ENCODE measurements at regions not wholly inside any gene's neighbourhood (a gene's known extent, or its start where the extent isn't known, plus 50 kb on each side); places are given as distances from the start of the nearest gene placed in this dataset.

GRCh38 chr5:167644619-167645018, 646.8 kb upstream of the WWC1 start:
- Histone ChIP-seq H3K27ac (ENCODE audit: low read depth, low read length) (no peak overlapping the region), H3K9me3 (ENCODE audit: control insufficient read depth, low read length) (no peaks in the 10 kb centered on the region), H3K4me3 (ENCODE audit: low read length) (no peak overlapping the region), H3K9ac (ENCODE audit: extremely low read depth, low read length, poor library complexity, severe bottlenecking) (no peak overlapping the region), H3K4me1 (ENCODE audit: control insufficient read depth, insufficient read depth, low read length) (no peaks in the 10 kb centered on the region), H3K27me3 (ENCODE audit: control insufficient read depth, insufficient read depth, low read length, poor library complexity, severe bottlenecking) (no peaks in the 10 kb centered on the region), H3K36me3 (ENCODE audit: control insufficient read depth, insufficient read depth, low read length) (no peaks in the 10 kb centered on the region)
- WGBS, 2 experiments (ENCODE audit: insufficient coverage in 1 of 2, insufficient read length in 1 of 2): 90% methylated on average over 2 of the region's 2 CpGs; no CpG with 5 or more reads in 1 of the 2 experiments
- H3K27me3 Mint-ChIP-seq (ENCODE audit: insufficient read depth): no peaks in the 10 kb centered on the region
- no peaks in the 10 kb centered on the region for H3K9me3 Mint-ChIP-seq
- TF ChIP-seq CTCF (conservative IDR thresholded peaks at IDR 0.05): no peak
- no peak for DNase-seq
- no peak overlapping the region for H3K27ac Mint-ChIP-seq
- H3K36me3 Mint-ChIP-seq (ENCODE audit: low read depth): no peaks in the 10 kb centered on the region
- no peak overlapping the region for H3K4me3 Mint-ChIP-seq
- H3K4me1 Mint-ChIP-seq: peaks cover 17% of the 10 kb centered on the region

DNA sequence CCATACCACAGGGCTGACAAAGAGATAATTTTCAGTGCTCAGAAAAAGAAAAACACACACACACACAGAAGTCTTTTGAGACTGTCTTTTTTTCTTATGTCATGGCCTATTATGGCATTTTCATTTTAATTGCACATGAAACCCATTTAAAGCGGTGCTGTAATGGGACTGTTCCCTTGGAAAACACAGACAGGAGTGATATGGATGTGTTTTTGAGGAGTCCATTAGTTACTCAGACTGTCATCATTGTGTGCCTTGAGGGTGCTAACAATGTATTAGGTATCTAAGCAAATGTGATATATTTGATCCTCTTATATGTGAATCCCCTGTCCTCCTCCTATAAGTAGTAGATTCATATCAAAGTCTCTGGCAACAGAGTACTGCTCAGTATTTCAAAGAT, 642.0 kb upstream of the WWC1 start:
- no peak overlapping the region for H3K9ac ChIP-seq (ENCODE audit: extremely low read depth, low read length, poor library complexity, severe bottlenecking)
- no peaks in the 10 kb centered on the region for H3K36me3 ChIP-seq (ENCODE audit: control insufficient read depth, insufficient read depth, low read length)
- no peaks in the 10 kb centered on the region for H3K9me3 Mint-ChIP-seq
- no peaks in the 10 kb centered on the region for H3K9me3 ChIP-seq (ENCODE audit: control insufficient read depth, low read length)
- H3K27ac Mint-ChIP-seq: no peak overlapping the region
- no peaks in the 10 kb centered on the region for H3K36me3 Mint-ChIP-seq (ENCODE audit: low read depth)
- H3K4me3 Mint-ChIP-seq: no peak overlapping the region
- no peak for TF ChIP-seq CTCF (conservative IDR thresholded peaks at IDR 0.05)
- H3K4me1 Mint-ChIP-seq: peaks cover 4% of the 10 kb centered on the region
- 97 to 100% methylated on average over 1 of the region's 1 CpG for WGBS, 2 experiments (ENCODE audit: insufficient coverage in 1 of 2, insufficient read length in 1 of 2)
- no peaks in the 10 kb centered on the region for H3K27me3 ChIP-seq (ENCODE audit: control insufficient read depth, insufficient read depth, low read length, poor library complexity, severe bottlenecking)
- DNase-seq: no peak
- H3K27me3 Mint-ChIP-seq (ENCODE audit: insufficient read depth): peaks cover 2% of the 10 kb centered on the region
- no peak overlapping the region for H3K27ac ChIP-seq (ENCODE audit: low read depth, low read length)
- no peak overlapping the region for H3K4me3 ChIP-seq (ENCODE audit: low read length)
- no peaks in the 10 kb centered on the region for H3K4me1 ChIP-seq (ENCODE audit: control insufficient read depth, insufficient read depth, low read length)

DNA sequence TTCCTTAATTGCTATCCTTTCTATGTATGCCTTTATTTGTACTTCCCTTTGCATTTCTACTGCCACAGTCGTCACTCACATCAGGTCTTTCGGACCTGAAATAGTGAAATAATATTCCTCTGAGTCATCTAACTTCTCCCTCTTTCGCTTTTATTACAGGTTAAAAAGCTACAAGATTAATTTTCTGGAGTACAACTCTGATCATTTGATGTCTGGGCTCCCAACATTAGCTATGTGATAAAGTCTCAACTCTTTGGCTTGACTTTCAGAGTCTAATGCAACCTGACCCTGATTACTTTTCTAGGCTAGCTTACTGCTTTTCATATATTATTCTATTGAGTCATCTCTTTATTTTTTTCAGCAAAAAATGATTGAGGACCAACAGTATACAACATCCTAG, 638.8 kb upstream of the WWC1 start:
- Histone ChIP-seq H3K4me3 (ENCODE audit: low read length) (no peak overlapping the region), H3K27ac (ENCODE audit: low read depth, low read length) (no peak overlapping the region), H3K36me3 (ENCODE audit: control insufficient read depth, insufficient read depth, low read length) (no peaks in the 10 kb centered on the region), H3K9ac (ENCODE audit: extremely low read depth, low read length, poor library complexity, severe bottlenecking) (no peak overlapping the region), H3K9me3 (ENCODE audit: control insufficient read depth, low read length) (no peaks in the 10 kb centered on the region), H3K27me3 (ENCODE audit: control insufficient read depth, insufficient read depth, low read length, poor library complexity, severe bottlenecking) (no peaks in the 10 kb centered on the region), H3K4me1 (ENCODE audit: control insufficient read depth, insufficient read depth, low read length) (no peaks in the 10 kb centered on the region)
- Mint-ChIP-seq H3K9me3 (peaks cover 1% of the 10 kb centered on the region), H3K4me3 (no peak overlapping the region), H3K27ac (no peak overlapping the region), H3K36me3 (ENCODE audit: low read depth) (no peaks in the 10 kb centered on the region), H3K4me1 (peaks cover 9% of the 10 kb centered on the region), H3K27me3 (ENCODE audit: insufficient read depth) (peaks cover 2% of the 10 kb centered on the region)
- no peak for DNase-seq
- 93 to 96% methylated on average over 3 of the region's 3 CpGs for WGBS, 2 experiments (ENCODE audit: insufficient coverage in 1 of 2, insufficient read length in 1 of 2)
- no peak for TF ChIP-seq CTCF (conservative IDR thresholded peaks at IDR 0.05)

All from endodermal cell (in vitro differentiated cells).